ENCODE measurements at regions not wholly inside any gene's neighbourhood (a gene's known extent, or its start where the extent isn't known, plus 50 kb on each side); places are given as distances from the start of the nearest gene placed in this dataset.
A peak's percentile ranks its signal among the peaks of the same experiment; 100 is the strongest.
"Not testable (repeated sequence)": the region's sequence is repeated elsewhere in the genome, so short reads cannot be mapped to it uniquely, and the experiment has no call there.

GRCh38 chr1:79507770-79508169, 501.2 kb upstream of the ADGRL4 start:
- DNase-seq: no peak

- DNase-seq: no peak
Measured at GRCh38 chr1:79501153-79501552, 494.6 kb upstream of the ADGRL4 start.

- no peak for DNase-seq
Measured at GRCh38 chr1:79499541-79499940, 493.0 kb upstream of the ADGRL4 start.

- DNase-seq: no peak
Measured at GRCh38 chr1:79497193-79497773, 490.8 kb upstream of the ADGRL4 start.

- no peak for DNase-seq
Measured at GRCh38 chr1:79496129-79496528, 489.6 kb upstream of the ADGRL4 start.

GRCh38 chr1:79493702-79494101, 487.2 kb upstream of the ADGRL4 start:
- not testable (repeated sequence) for DNase-seq

GRCh38 chr1:79488572-79489121, 482.1 kb upstream of the ADGRL4 start:
- not testable (repeated sequence) for DNase-seq

GRCh38 chr1:79478728-79479373, 472.3 kb upstream of the ADGRL4 start:
- no peak for DNase-seq

GRCh38 chr1:79478160-79478559, 471.6 kb upstream of the ADGRL4 start:
- DNase-seq: no peak

- no peak for DNase-seq
Measured at GRCh38 chr1:79472067-79472656, 465.6 kb upstream of the ADGRL4 start.

GRCh38 chr1:79469139-79469538, 462.6 kb upstream of the ADGRL4 start:
- DNase-seq: no peak

GRCh38 chr1:79460773-79461436, 454.4 kb upstream of the ADGRL4 start:
- no peak for DNase-seq

GRCh38 chr1:79457562-79458224, 451.2 kb upstream of the ADGRL4 start:
- DNase-seq: no peak

GRCh38 chr1:79448426-79448825, 441.9 kb upstream of the ADGRL4 start:
- DNase-seq: no peak

- DNase-seq: no peak
Measured at GRCh38 chr1:79441238-79441637, 434.7 kb upstream of the ADGRL4 start.

- DNase-seq: no peak
Measured at GRCh38 chr1:79437540-79437939, 431.0 kb upstream of the ADGRL4 start.

- DNase-seq: no peak
Measured at GRCh38 chr1:79431340-79431739, 424.8 kb upstream of the ADGRL4 start.

GRCh38 chr1:79430437-79430836, 423.9 kb upstream of the ADGRL4 start:
- DNase-seq: peak; percentile 1

GRCh38 chr1:79422726-79423125, 416.2 kb upstream of the ADGRL4 start:
- no peak for DNase-seq

- no peak for DNase-seq
Measured at GRCh38 chr1:79398501-79398900, 392.0 kb upstream of the ADGRL4 start.

GRCh38 chr1:79396901-79397300, 390.4 kb upstream of the ADGRL4 start:
- DNase-seq: no peak

- DNase-seq: no peak
Measured at GRCh38 chr1:79388694-79389361, 382.3 kb upstream of the ADGRL4 start.

- no peak for DNase-seq
Measured at GRCh38 chr1:79386730-79387129, 380.2 kb upstream of the ADGRL4 start.
